H9 (cell line): ENCODE measurements at regions not wholly inside any gene's neighbourhood (a gene's known extent, or its start where the extent isn't known, plus 50 kb on each side); places are given as distances from the start of the nearest gene placed in this dataset.
"Not testable (repeated sequence)": the region's sequence is repeated elsewhere in the genome, so short reads cannot be mapped to it uniquely, and the experiment has no call there.

ENCODE experiments used
- DNase-seq: peaks from one replicate; pipeline ENCODE4 v3.0.0-alpha.2; 2017
- H2AFZ ChIP-seq: one replicate; pipeline ENCODE4 v1.6.1; 2013; ENCODE audit warnings: mild to moderate bottlenecking, low read length, control low read depth, moderate library complexity
- H2AK5ac ChIP-seq: 2 replicates; pipeline ENCODE4 v1.6.1; 2013; ENCODE audit warnings: low read length, control low read depth, mixed read lengths; ENCODE audit not compliant: insufficient read length
- H2BK120ac ChIP-seq: one replicate; pipeline ENCODE4 v1.6.1; 2013; ENCODE audit warnings: low read depth, mild to moderate bottlenecking, low read length, control low read depth, inconsistent platforms; ENCODE audit not compliant: poor library complexity, severe bottlenecking
- H2BK12ac ChIP-seq: 2 replicates; pipeline ENCODE4 v1.6.1; 2013; ENCODE audit warnings: low read length, control low read depth, mixed read lengths, low read depth; ENCODE audit not compliant: insufficient read length
- H2BK15ac ChIP-seq: 2 replicates; pipeline ENCODE4 v1.6.1; 2013; ENCODE audit warnings: low read depth, low read length, control low read depth
- H2BK20ac ChIP-seq: one replicate; pipeline ENCODE4 v1.6.1; 2013; ENCODE audit warnings: low read depth, mild to moderate bottlenecking, low read length, control low read depth, inconsistent platforms; ENCODE audit not compliant: poor library complexity, severe bottlenecking
- H2BK5ac ChIP-seq: 2 replicates; pipeline ENCODE4 v1.6.1; 2013; ENCODE audit warnings: low read length, control low read depth, mixed read lengths; ENCODE audit not compliant: insufficient read length
- H3K14ac ChIP-seq: 2 replicates; pipeline ENCODE4 v1.6.1; 2013; ENCODE audit warnings: low read length, control low read depth; ENCODE audit not compliant: insufficient read depth
- H3K18ac ChIP-seq: 2 replicates; pipeline ENCODE4 v1.6.1; 2013; ENCODE audit warnings: low read depth, mild to moderate bottlenecking, mixed read lengths, low read length, control low read depth; ENCODE audit not compliant: insufficient read length
- H3K23ac ChIP-seq: 2 replicates; pipeline ENCODE4 v1.6.1; 2013; ENCODE audit warnings: low read length, control low read depth, mixed read lengths, low read depth; ENCODE audit not compliant: insufficient read length
- H3K23me2 ChIP-seq: 2 replicates; pipeline ENCODE4 v1.6.1; 2013; ENCODE audit warnings: low read depth, mild to moderate bottlenecking, mixed read lengths, low read length, control low read depth; ENCODE audit not compliant: insufficient read length, poor library complexity, severe bottlenecking
- H3K27ac ChIP-seq: 2 replicates; pipeline ENCODE4 v1.5.1; 2013; ENCODE audit warnings: low read length, control low read depth, mixed read lengths, low read depth; ENCODE audit not compliant: insufficient read length
- H3K27me3 ChIP-seq: 2 replicates; pipeline ENCODE4 v1.6.1; 2013; ENCODE audit warnings: low read length, control low read depth, inconsistent platforms; ENCODE audit not compliant: insufficient read depth
- H3K4ac ChIP-seq: 2 replicates; pipeline ENCODE4 v1.6.1; 2013; ENCODE audit warnings: low read depth, mild to moderate bottlenecking, control low read depth, inconsistent platforms, low read length, moderate library complexity
- H3K4me1 ChIP-seq: 2 replicates; pipeline ENCODE4 v1.6.1; 2013; ENCODE audit warnings: low read length, control low read depth, inconsistent platforms; ENCODE audit not compliant: insufficient read depth
- H3K4me2 ChIP-seq: 2 replicates; pipeline ENCODE4 v1.6.1; 2013; ENCODE audit warnings: low read length, control low read depth, mixed read lengths; ENCODE audit not compliant: insufficient read length, insufficient read depth
- H3K56ac ChIP-seq: 2 replicates; pipeline ENCODE4 v1.6.1; 2013; ENCODE audit warnings: low read depth, mild to moderate bottlenecking, mixed read lengths, low read length, control low read depth; ENCODE audit not compliant: insufficient read length
- H3K79me1 ChIP-seq: 2 replicates; pipeline ENCODE4 v1.6.1; 2013; ENCODE audit warnings: low read depth, mild to moderate bottlenecking, moderate library complexity, low read length, control low read depth, inconsistent platforms; ENCODE audit not compliant: insufficient read depth, poor library complexity, severe bottlenecking
- H3K79me2 ChIP-seq: 2 replicates; pipeline ENCODE4 v1.6.1; 2013; ENCODE audit warnings: low read length, control low read depth, inconsistent platforms; ENCODE audit not compliant: insufficient read depth
- H3K9ac ChIP-seq: 2 replicates; pipeline ENCODE4 v1.6.1; 2013; ENCODE audit warnings: low read length, control low read depth, mixed read lengths; ENCODE audit not compliant: insufficient read length; ENCODE audit errors: extremely low read depth
- H3K9me3 ChIP-seq: one replicate; pipeline ENCODE4 v1.6.1; 2013; ENCODE audit warnings: low read depth, low read length, inconsistent platforms; ENCODE audit not compliant: control insufficient read depth
- H3T11ph ChIP-seq: one replicate; pipeline ENCODE4 v1.6.1; 2013; ENCODE audit warnings: mild to moderate bottlenecking, low read length, control low read depth, inconsistent platforms
- H4K20me1 ChIP-seq: one replicate; pipeline ENCODE4 v1.6.1; 2013; ENCODE audit not compliant: control insufficient read depth, insufficient read length, insufficient read depth
- H4K5ac ChIP-seq: 2 replicates; pipeline ENCODE4 v1.6.1; 2013; ENCODE audit warnings: low read depth, mild to moderate bottlenecking, mixed read lengths, low read length, control low read depth; ENCODE audit not compliant: insufficient read length
- H4K8ac ChIP-seq: replicated peaks from 2 replicates; pipeline ENCODE4 v1.6.1; 2013; ENCODE audit warnings: low read length, control low read depth, mixed read lengths, low read depth; ENCODE audit not compliant: insufficient read length
- H4K91ac ChIP-seq: 2 replicates; pipeline ENCODE4 v1.6.1; 2013; ENCODE audit warnings: low read depth, mild to moderate bottlenecking, moderate library complexity, mixed read lengths, low read length, control low read depth; ENCODE audit not compliant: insufficient read length
- H3K27ac Mint-ChIP-seq, 3 experiments: 2 replicates in 2 of 3; 3 replicates in 1 of 3; pipeline ENCODE4 v1.8.0; 2020 to 2021; ENCODE audit warnings: mixed read lengths in 3 of 3, mild to moderate bottlenecking in 1 of 3, moderate library complexity in 1 of 3
- H3K27me3 Mint-ChIP-seq: 2 replicates; pipeline ENCODE4 v1.8.0; 2021; ENCODE audit warnings: low read depth, mild to moderate bottlenecking, moderate library complexity, mixed read lengths
- H3K36me3 Mint-ChIP-seq, 3 experiments: 2 replicates in 2 of 3; 3 replicates in 1 of 3; pipeline ENCODE4 v1.8.0; 2020 to 2021; ENCODE audit warnings: low read depth in 3 of 3, mixed read lengths in 3 of 3; ENCODE audit not compliant: insufficient read depth in 1 of 3
- H3K4me1 Mint-ChIP-seq, 2 experiments: 2 replicates each; pipeline ENCODE4 v1.8.0; 2020; ENCODE audit warnings: mixed read lengths in 2 of 2
- H3K4me3 Mint-ChIP-seq, 2 experiments: 2 replicates in 1 of 2; 3 replicates in 1 of 2; pipeline ENCODE4 v1.8.0; 2020 to 2021; ENCODE audit warnings: mild to moderate bottlenecking in 2 of 2, mixed read lengths in 2 of 2, moderate library complexity in 1 of 2
- H3K9me3 Mint-ChIP-seq, 2 experiments: 2 replicates in 1 of 2; 3 replicates in 1 of 2; pipeline ENCODE4 v1.8.0; 2020; ENCODE audit warnings: mild to moderate bottlenecking in 2 of 2, mixed read lengths in 2 of 2, moderate library complexity in 1 of 2
- WGBS: extraction: QIAGEN DNeasy Blood & Tissue Kit; methylation state at CpG from one replicate; pipeline ENCODE4 v1.1.7; 2013; ENCODE audit warnings: missing lambda C conversion rate, low lambda C conversion rate, mixed read lengths; ENCODE audit not compliant: insufficient read length; ENCODE audit errors: extremely low coverage; 5-methylcytosine and 5-hydroxymethylcytosine counted together
- TF ChIP-seq, protein P1 (sequence below): fragments of 200-600 bp; sonication (generic); conservative IDR thresholded peaks from 3 replicates; pipeline ENCODE4 v1.8.0; 2021; ENCODE audit warnings: antibody characterized with exemption, mild to moderate bottlenecking

DNA sequence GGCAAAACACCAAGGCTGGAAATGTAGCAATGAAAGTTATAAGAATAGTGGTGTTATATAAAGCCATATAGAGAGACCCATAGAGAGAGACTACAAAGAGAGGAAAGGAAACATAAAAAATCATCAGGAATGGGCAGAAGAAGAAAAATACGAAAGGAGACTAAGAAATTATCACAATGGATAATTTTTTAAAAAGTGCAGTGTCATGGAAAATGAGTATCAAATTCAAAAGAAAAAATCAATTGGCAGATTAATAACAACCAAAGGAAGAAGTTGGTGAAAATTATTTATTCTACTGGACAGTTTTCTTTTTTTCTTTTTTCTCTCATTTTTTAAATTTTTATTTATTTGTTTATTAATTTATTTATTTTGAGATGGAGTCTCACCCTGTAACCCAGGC, 1488.4 kb upstream of the WWC1 start:
- H3K23ac ChIP-seq, result no peak overlapping the region
- no peak overlapping the region for H4K91ac ChIP-seq
- H3K27ac ChIP-seq, result no peak overlapping the region
- no peaks in the 10 kb centered on the region for H3K9me3 ChIP-seq
- H3K14ac ChIP-seq, result no peak overlapping the region
- H3K9ac ChIP-seq, result no peak overlapping the region
- no CpG with 5 or more reads among the region's 1 CpG for WGBS
- no peaks in the 10 kb centered on the region for H3K79me2 ChIP-seq
- Mint-ChIP-seq H3K4me3 (no peak overlapping the region), H3K27ac (0 out of 7 replicates have a peak overlapping the region, but pooled peaks of 1 of the 3 experiments have one; percentile 5), H3K27me3 (no peaks in the 10 kb centered on the region), H3K36me3 (peaks cover 0 to 7% (median 0%) of the 10 kb centered on the region in 3 experiments; a peak in 2 of 7 replicates), H3K4me1 (peaks cover 18 to 19% of the 10 kb centered on the region in 2 experiments), H3K9me3 (peaks cover 0 to 2% of the 10 kb centered on the region in 2 experiments; a peak in 2 of 5 replicates)
- H4K8ac ChIP-seq, result no peak overlapping the region
- no peak overlapping the region for H3K4ac ChIP-seq
- no peaks in the 10 kb centered on the region for H3K4me1 ChIP-seq
- H3K27me3 ChIP-seq, result no peaks in the 10 kb centered on the region
- no peak overlapping the region for H3T11ph ChIP-seq
- H3K23me2 ChIP-seq, result no peaks in the 10 kb centered on the region
- no peak overlapping the region for H2BK120ac ChIP-seq
- no peaks in the 10 kb centered on the region for H4K20me1 ChIP-seq
- TF ChIP-seq, protein P1, sequence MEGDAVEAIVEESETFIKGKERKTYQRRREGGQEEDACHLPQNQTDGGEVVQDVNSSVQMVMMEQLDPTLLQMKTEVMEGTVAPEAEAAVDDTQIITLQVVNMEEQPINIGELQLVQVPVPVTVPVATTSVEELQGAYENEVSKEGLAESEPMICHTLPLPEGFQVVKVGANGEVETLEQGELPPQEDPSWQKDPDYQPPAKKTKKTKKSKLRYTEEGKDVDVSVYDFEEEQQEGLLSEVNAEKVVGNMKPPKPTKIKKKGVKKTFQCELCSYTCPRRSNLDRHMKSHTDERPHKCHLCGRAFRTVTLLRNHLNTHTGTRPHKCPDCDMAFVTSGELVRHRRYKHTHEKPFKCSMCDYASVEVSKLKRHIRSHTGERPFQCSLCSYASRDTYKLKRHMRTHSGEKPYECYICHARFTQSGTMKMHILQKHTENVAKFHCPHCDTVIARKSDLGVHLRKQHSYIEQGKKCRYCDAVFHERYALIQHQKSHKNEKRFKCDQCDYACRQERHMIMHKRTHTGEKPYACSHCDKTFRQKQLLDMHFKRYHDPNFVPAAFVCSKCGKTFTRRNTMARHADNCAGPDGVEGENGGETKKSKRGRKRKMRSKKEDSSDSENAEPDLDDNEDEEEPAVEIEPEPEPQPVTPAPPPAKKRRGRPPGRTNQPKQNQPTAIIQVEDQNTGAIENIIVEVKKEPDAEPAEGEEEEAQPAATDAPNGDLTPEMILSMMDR, result no peak
- no peak overlapping the region for H3K18ac ChIP-seq
- no peak overlapping the region for H3K4me2 ChIP-seq
- H2BK20ac ChIP-seq, result no peak overlapping the region
- H4K5ac ChIP-seq, result no peak overlapping the region
- H2BK12ac ChIP-seq, result no peak overlapping the region
- no peak overlapping the region for H2AFZ ChIP-seq
- no peak overlapping the region for H2BK5ac ChIP-seq
- H2AK5ac ChIP-seq, result no peak overlapping the region
- no peak overlapping the region for H3K56ac ChIP-seq
- no peaks in the 10 kb centered on the region for H3K79me1 ChIP-seq
- DNase-seq, result no peak
- no peak overlapping the region for H2BK15ac ChIP-seq

- not testable (repeated sequence) for H3K36me3 Mint-ChIP-seq, H3K18ac ChIP-seq, H3T11ph ChIP-seq, H3K9me3 ChIP-seq, H3K4me3 Mint-ChIP-seq, H2AK5ac ChIP-seq, H3K9me3 Mint-ChIP-seq, H3K56ac ChIP-seq, H3K9ac ChIP-seq, H4K20me1 ChIP-seq, H2BK12ac ChIP-seq, H3K27ac Mint-ChIP-seq, H3K4me2 ChIP-seq, H3K23me2 ChIP-seq, H2BK15ac ChIP-seq, H3K4me1 ChIP-seq, H2AFZ ChIP-seq, H3K14ac ChIP-seq, H3K4ac ChIP-seq, H3K27me3 Mint-ChIP-seq, H2BK120ac ChIP-seq, H4K5ac ChIP-seq, H3K27me3 ChIP-seq, H3K23ac ChIP-seq, H2BK5ac ChIP-seq, H3K79me1 ChIP-seq, H4K91ac ChIP-seq, H3K27ac ChIP-seq, H4K8ac ChIP-seq, DNase-seq, H3K79me2 ChIP-seq, H2BK20ac ChIP-seq
- peaks cover 18 to 19% of the 10 kb centered on the region in 2 experiments for H3K4me1 Mint-ChIP-seq
- WGBS, result no CpG with 5 or more reads among the region's 6 CpGs
Measured at GRCh38 chr5:166804223-166804622, 1487.2 kb upstream of the WWC1 start.
